ENCODE measurements at regions not wholly inside any gene's neighbourhood (a gene's known extent, or its start where the extent isn't known, plus 50 kb on each side); places are given as distances from the start of the nearest gene placed in this dataset.
A peak's percentile ranks its signal among the peaks of the same experiment; 100 is the strongest.
"Not testable (repeated sequence)": the region's sequence is repeated elsewhere in the genome, so short reads cannot be mapped to it uniquely, and the experiment has no call there.

DNA sequence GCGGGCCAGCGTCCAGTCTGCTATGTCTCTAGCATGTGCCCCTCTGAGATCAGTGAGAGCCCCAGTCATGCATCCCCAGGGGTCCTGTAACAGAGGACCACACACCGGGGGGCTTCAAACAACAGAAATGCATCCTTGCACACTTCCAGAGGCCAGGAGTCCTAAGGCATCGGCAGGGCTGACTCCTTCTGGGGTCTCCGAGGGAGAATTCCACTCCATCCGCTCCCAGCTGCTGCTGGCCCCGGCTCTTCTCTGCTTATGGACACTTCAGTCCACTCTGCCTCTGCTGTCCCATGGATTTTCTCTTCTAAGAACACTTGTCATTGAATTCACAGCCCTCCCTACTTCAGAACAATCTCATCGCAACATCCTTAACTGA lies 157.6 kb downstream of the NPIPB11 start:
- Histone ChIP-seq H3K4me1 (ENCODE audit: control insufficient read depth in 1 of 2, extremely low read depth in 1 of 2, insufficient read depth in 2 of 2, low read length in 2 of 2) (peaks cover 16 to 25% of the 10 kb centered on the region in 2 experiments), H3K27ac (ENCODE audit: low read length) (peak overlapping the region; percentile 70)
- DNase-seq; H3K27me3 ChIP-seq (replicated peaks in 1 of 2; ENCODE audit: control insufficient read depth in 2 of 2, extremely low read depth in 1 of 2, insufficient read depth in 2 of 2, low read length in 1 of 2); H3K9me3 ChIP-seq; H3K4me3 ChIP-seq (ENCODE audit: control insufficient read depth in 1 of 2, extremely low read depth in 1 of 2, low read length in 1 of 2); H3K27me3 Mint-ChIP-seq; H3K36me3 ChIP-seq (ENCODE audit: control insufficient read depth in 2 of 2, extremely low read depth in 1 of 2, insufficient read depth in 1 of 2, low read length in 1 of 2); ATAC-seq (replicated peaks in 1 of 4); POLR2A ChIA-PET: not testable (repeated sequence)
- Mint-ChIP-seq H3K4me1 (peaks cover 20 to 37% (median 32%) of the 10 kb centered on the region in 3 donors), H3K27ac (peak overlapping the region; percentile 20 to 90), H3K36me3 (peaks cover 35% of the 10 kb centered on the region), H3K9me3 (peaks cover 0 to 12% (median 4%) of the 10 kb centered on the region in 3 donors), H3K4me3 (peak overlapping the region in 1 of 3 donors; percentile 76)
- WGBS (ENCODE audit: insufficient coverage), result 91% methylated on average over 8 of the region's 8 CpGs
- CTCF ChIA-PET, result interaction anchor here in 1 of 2 donors (0.5 kb wide), 1 partner anchor 154 kb away, joined by 4 read pairs; no protein-coding TSS in a partner anchor

DNA sequence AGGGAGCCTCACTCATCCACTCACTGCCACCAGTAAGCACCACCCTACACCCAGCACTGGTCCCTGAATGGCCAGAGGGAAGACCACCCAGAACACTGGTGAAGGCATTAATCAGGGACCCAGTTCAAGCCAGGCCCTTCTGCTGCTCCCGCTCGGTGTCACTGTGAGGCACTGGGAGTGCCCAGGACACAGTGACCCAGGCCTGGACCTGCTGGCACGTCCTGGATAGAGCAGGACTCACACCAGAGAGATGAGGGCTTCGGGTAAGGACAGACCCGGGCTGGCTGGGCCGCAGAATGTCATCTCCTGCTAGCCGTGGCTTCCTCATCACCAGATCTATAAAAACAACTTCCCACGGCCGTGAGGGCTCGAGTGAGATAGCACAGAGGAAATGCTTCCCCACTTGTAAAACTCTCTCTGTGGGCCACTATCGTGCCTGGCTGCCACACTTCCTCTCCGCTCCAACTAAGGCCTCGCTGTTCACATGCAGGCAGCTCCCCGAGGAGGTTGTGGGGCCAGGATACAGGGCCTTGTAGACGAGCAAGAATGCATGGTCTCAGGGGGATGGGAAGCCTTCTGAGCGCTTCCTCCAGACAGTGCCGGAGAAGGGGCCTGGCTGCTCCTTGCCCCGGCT lies 158.1 kb downstream of the NPIPB11 start:
- peaks cover 35% of the 10 kb centered on the region for H3K36me3 Mint-ChIP-seq
- H3K4me3 ChIP-seq (ENCODE audit: control insufficient read depth in 1 of 2, extremely low read depth in 1 of 2, low read length in 1 of 2); H3K36me3 ChIP-seq (ENCODE audit: control insufficient read depth in 2 of 2, extremely low read depth in 1 of 2, insufficient read depth in 1 of 2, low read length in 1 of 2); POLR2A ChIA-PET; H3K9me3 ChIP-seq; H3K27me3 Mint-ChIP-seq; H3K27me3 ChIP-seq (replicated peaks in 1 of 2; ENCODE audit: control insufficient read depth in 2 of 2, extremely low read depth in 1 of 2, insufficient read depth in 2 of 2, low read length in 1 of 2): not testable (repeated sequence)
- ATAC-seq (replicated peaks in 1 of 4) (peak; percentile 88 to 95 (median 92)), DNase-seq (peak in 33 of 35 experiments; percentile 4 to 65 (median 33))
- 61% methylated on average over 8 of the region's 18 CpGs for WGBS (ENCODE audit: insufficient coverage)
- CTCF ChIA-PET, result interaction anchor here in 1 of 2 donors (0.5 kb wide), 1 partner anchor 154 kb away, joined by 4 read pairs; no protein-coding TSS in a partner anchor
- H3K4me1 Mint-ChIP-seq, result peaks cover 18 to 33% (median 28%) of the 10 kb centered on the region in 3 donors
- H3K4me1 ChIP-seq (ENCODE audit: control insufficient read depth in 1 of 2, extremely low read depth in 1 of 2, insufficient read depth in 2 of 2, low read length in 2 of 2), result peaks cover 13 to 25% of the 10 kb centered on the region in 2 experiments
- H3K27ac Mint-ChIP-seq, result peak overlapping the region; percentile 69 to 90
- peak overlapping the region; percentile 70 for H3K27ac ChIP-seq (ENCODE audit: low read length)
- peaks cover 0 to 12% (median 4%) of the 10 kb centered on the region in 3 donors for H3K9me3 Mint-ChIP-seq
- H3K4me3 Mint-ChIP-seq, result peak overlapping the region in 2 of 3 donors; percentile 26 to 76

DNA sequence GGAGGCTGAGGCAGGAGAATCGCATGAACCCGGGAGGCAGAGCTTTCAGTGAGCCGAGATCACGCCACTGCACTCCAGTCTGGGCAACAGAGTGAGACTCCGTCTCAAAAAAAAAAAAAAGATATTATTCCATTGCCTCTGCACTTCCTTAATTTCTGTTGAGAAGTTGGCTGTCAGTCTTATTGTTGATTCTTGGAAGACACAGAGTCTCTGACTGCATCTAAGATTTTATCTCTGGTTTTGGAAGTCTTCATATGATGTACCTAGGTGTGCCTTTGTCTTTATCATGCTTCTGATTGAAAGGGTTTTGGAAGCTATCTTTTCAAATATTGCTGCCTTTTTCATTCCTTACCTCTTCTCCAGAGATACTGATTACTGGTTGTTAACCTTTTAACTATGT lies 160.4 kb downstream of the NPIPB11 start:
- H3K36me3 ChIP-seq (ENCODE audit: control insufficient read depth in 2 of 2, extremely low read depth in 1 of 2, insufficient read depth in 1 of 2, low read length in 1 of 2); CTCF ChIA-PET; H3K27ac Mint-ChIP-seq; H3K27me3 ChIP-seq (replicated peaks in 1 of 2; ENCODE audit: control insufficient read depth in 2 of 2, extremely low read depth in 1 of 2, insufficient read depth in 2 of 2, low read length in 1 of 2); H3K4me3 ChIP-seq (ENCODE audit: control insufficient read depth in 1 of 2, extremely low read depth in 1 of 2, low read length in 1 of 2); POLR2A ChIA-PET; DNase-seq; H3K4me3 Mint-ChIP-seq; H3K27ac ChIP-seq (ENCODE audit: low read length); ATAC-seq (replicated peaks in 1 of 4); H3K9me3 ChIP-seq; H3K27me3 Mint-ChIP-seq: not testable (repeated sequence)
- WGBS (ENCODE audit: insufficient coverage), result no CpG with 5 or more reads among the region's 5 CpGs
- peaks cover 0 to 12% (median 4%) of the 10 kb centered on the region in 3 donors for H3K9me3 Mint-ChIP-seq
- H3K4me1 ChIP-seq (ENCODE audit: control insufficient read depth in 1 of 2, extremely low read depth in 1 of 2, insufficient read depth in 2 of 2, low read length in 2 of 2), result peaks cover 11 to 22% of the 10 kb centered on the region in 2 experiments
- H3K36me3 Mint-ChIP-seq, result peaks cover 26% of the 10 kb centered on the region
- peaks cover 18 to 31% (median 24%) of the 10 kb centered on the region in 3 donors for H3K4me1 Mint-ChIP-seq

DNA sequence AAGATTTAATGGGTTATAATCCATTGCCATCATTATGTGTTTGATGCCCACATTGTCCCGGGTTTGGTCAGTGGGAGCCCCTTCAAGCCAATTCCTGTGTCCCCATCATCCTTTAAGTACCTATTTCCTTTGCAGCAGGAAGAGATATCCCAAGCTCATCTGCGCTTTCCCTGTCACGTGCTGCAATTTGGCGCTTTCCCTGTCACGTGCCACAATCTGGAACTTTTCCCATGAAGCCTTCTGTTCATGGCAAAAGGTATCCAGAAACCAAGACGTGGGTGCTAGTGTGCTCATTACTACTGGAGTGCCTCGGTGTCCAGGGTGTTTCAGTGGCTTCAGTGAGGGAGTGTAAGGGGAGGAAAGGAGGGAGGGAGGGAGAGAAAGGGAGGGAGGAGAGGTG lies 168.5 kb downstream of the NPIPB11 start:
- Histone ChIP-seq H3K9me3 (no peaks in the 10 kb centered on the region), H3K4me3 (ENCODE audit: control insufficient read depth in 1 of 2, extremely low read depth in 1 of 2, low read length in 1 of 2) (no peak overlapping the region), H3K4me1 (ENCODE audit: control insufficient read depth in 1 of 2, extremely low read depth in 1 of 2, insufficient read depth in 2 of 2, low read length in 2 of 2) (no peaks in the 10 kb centered on the region), H3K36me3 (ENCODE audit: control insufficient read depth in 2 of 2, extremely low read depth in 1 of 2, insufficient read depth in 1 of 2, low read length in 1 of 2) (peaks cover 0 to 3% of the 10 kb centered on the region in 2 donors), H3K27ac (ENCODE audit: low read length) (no peak overlapping the region), H3K27me3 (replicated peaks in 1 of 2; ENCODE audit: control insufficient read depth in 2 of 2, extremely low read depth in 1 of 2, insufficient read depth in 2 of 2, low read length in 1 of 2) (no peaks in the 10 kb centered on the region)
- WGBS (ENCODE audit: insufficient coverage), result 86% methylated on average over 6 of the region's 7 CpGs
- Mint-ChIP-seq H3K27ac (no peak overlapping the region), H3K4me3 (no peak overlapping the region), H3K36me3 (peaks cover 3% of the 10 kb centered on the region), H3K9me3 (peaks cover 0 to 4% (median 0%) of the 10 kb centered on the region in 3 donors), H3K4me1 (no peaks in the 10 kb centered on the region), H3K27me3 (no peaks in the 10 kb centered on the region)
- ChIA-PET CTCF (no interaction called here), POLR2A (no interaction called here)
- ATAC-seq (replicated peaks in 1 of 4) (no peak), DNase-seq (no peak)

GRCh38 chr16:29237495-29237894 lies 169.0 kb downstream of the NPIPB11 start:
- DNase-seq; H3K4me1 Mint-ChIP-seq; H3K4me3 ChIP-seq (ENCODE audit: control insufficient read depth in 1 of 2, extremely low read depth in 1 of 2, low read length in 1 of 2); H3K27me3 Mint-ChIP-seq; ATAC-seq (replicated peaks in 1 of 4); H3K9me3 ChIP-seq; H3K27ac ChIP-seq (ENCODE audit: low read length); H3K9me3 Mint-ChIP-seq; H3K36me3 Mint-ChIP-seq; H3K27ac Mint-ChIP-seq; POLR2A ChIA-PET; H3K36me3 ChIP-seq (ENCODE audit: control insufficient read depth in 2 of 2, extremely low read depth in 1 of 2, insufficient read depth in 1 of 2, low read length in 1 of 2); CTCF ChIA-PET; H3K27me3 ChIP-seq (replicated peaks in 1 of 2; ENCODE audit: control insufficient read depth in 2 of 2, extremely low read depth in 1 of 2, insufficient read depth in 2 of 2, low read length in 1 of 2); H3K4me1 ChIP-seq (ENCODE audit: control insufficient read depth in 1 of 2, extremely low read depth in 1 of 2, insufficient read depth in 2 of 2, low read length in 2 of 2); H3K4me3 Mint-ChIP-seq: not testable (repeated sequence)
- 100% methylated on average over 3 of the region's 15 CpGs for WGBS (ENCODE audit: insufficient coverage)

- not testable (repeated sequence) for H3K4me3 Mint-ChIP-seq
Measured at GRCh38 chr16:29237023-29237422, 169.5 kb downstream of the NPIPB11 start.

More at GRCh38 chr16:29237023-29237422, 169.5 kb downstream of the NPIPB11 start:
- H3K4me1 Mint-ChIP-seq; H3K4me1 ChIP-seq (ENCODE audit: control insufficient read depth in 1 of 2, extremely low read depth in 1 of 2, insufficient read depth in 2 of 2, low read length in 2 of 2); H3K27ac Mint-ChIP-seq; H3K27ac ChIP-seq (ENCODE audit: low read length); H3K9me3 Mint-ChIP-seq; POLR2A ChIA-PET; H3K4me3 ChIP-seq (ENCODE audit: control insufficient read depth in 1 of 2, extremely low read depth in 1 of 2, low read length in 1 of 2); H3K9me3 ChIP-seq; ATAC-seq (replicated peaks in 1 of 4); CTCF ChIA-PET; DNase-seq; H3K36me3 Mint-ChIP-seq; H3K27me3 ChIP-seq (replicated peaks in 1 of 2; ENCODE audit: control insufficient read depth in 2 of 2, extremely low read depth in 1 of 2, insufficient read depth in 2 of 2, low read length in 1 of 2); H3K27me3 Mint-ChIP-seq; H3K36me3 ChIP-seq (ENCODE audit: control insufficient read depth in 2 of 2, extremely low read depth in 1 of 2, insufficient read depth in 1 of 2, low read length in 1 of 2): not testable (repeated sequence)
- whole genome bisulfite sequencing (ENCODE audit: insufficient coverage), result 95% methylated on average over 13 of the region's 30 CpGs

Data from T-cell (primary cell).